ENCODE measurements at regions not wholly inside any gene's neighbourhood (a gene's known extent, or its start where the extent isn't known, plus 50 kb on each side); places are given as distances from the start of the nearest gene placed in this dataset.
"Not testable (repeated sequence)": the region's sequence is repeated elsewhere in the genome, so short reads cannot be mapped to it uniquely, and the experiment has no call there.

DNA sequence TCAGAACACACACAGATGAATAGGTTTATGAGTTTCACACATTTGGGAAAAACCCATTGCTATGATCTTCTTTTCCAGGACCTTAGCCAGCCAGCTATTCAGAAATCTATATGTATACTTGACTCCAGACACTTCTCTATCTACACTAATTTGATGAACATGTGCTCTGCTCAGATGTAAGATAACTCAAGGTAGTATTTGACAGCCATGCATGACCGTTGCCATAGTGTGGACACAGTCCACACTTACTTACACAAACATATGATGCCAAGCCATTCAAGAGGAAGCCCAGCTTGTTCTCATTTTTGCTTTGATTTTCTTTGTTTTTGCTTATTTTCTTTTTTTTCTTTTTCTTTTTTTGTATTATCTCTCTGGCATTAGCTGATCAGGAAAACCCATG is 1328.4 kb downstream of the RPIA start:
- not testable (repeated sequence) for FAIRE-seq; DNase-seq (ENCODE audit: extremely low spot score, insufficient read length, low read depth)

DNA sequence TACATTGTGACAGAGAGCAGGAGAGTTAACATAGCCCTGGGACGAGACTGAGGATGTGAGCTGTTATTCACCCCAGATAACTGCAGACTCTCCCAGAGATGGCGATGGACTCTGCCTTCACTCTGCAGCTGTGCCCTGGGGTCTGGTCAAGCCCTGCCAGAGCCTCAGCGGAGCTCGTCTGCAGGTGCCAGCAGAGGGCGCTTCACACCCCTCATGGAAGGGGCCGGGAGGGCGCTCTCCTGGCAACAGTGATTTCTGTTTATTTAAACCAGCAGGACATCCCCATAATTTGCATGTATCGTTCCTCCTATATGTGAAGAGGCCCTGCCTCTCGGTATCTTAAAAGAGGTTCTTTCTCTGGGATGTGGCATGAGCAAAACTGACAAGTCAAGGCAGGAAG is 1329.8 kb downstream of the RPIA start:
- FAIRE-seq: peak; percentile 24
- not testable (repeated sequence) for DNase-seq (ENCODE audit: extremely low spot score, insufficient read length, low read depth)

DNA sequence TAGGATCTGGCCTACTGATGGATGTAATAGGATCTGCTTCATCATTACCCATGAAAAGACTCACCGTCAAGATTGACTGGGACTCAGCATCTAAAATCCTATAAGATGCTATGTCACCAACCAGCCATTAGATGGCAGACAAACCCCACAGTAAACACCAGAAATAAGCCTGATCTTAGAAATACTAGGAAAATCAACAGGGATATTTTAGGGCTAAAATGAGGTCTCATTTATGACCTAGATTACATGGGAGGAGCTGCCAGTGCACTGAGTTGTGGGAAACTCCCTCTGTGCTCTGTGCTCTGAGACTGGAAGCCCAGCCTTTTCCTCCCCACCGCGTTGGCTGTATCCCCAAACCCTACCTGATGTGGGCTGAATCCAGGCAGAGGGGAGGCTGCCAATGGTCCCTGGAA is 1335.8 kb downstream of the RPIA start:
- not testable (repeated sequence) for DNase-seq (ENCODE audit: extremely low spot score, insufficient read length, low read depth)
- FAIRE-seq: peak; percentile 75

DNA sequence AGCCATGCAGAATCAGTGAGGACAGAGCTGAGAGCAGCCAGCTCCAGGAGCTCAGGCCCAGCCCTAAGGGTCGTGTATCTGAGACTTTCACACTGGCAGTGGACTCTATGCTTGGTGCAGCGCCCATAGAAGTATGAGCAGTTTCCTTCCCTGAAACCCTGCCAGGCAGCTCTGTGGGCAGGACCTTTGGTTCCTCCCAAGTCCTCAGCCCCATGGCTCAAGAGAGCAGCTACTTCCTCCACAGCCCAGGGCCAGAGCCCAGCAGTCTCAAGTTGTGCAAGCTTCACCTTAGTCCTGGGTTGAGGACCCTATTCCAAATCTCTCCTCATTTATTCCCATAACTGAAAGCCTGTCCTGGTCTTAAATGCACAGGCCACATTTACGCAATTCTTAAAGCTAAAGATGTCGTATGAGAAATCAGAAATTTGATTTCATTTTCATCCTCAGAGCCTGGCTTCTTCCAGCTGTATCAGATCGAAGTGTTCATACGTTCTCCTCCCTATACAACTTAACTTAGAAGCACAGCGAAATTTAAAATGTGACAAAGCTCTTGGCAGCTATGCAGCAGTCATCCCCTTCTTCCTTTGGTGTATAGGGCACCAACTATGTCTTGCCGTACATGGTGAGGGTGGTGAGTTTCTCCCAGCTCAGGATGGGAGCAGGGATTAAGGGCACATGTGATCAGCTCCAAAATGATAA is 1337.1 kb downstream of the RPIA start:
- DNase-seq (ENCODE audit: extremely low spot score, insufficient read length, low read depth); FAIRE-seq: not testable (repeated sequence)

DNA sequence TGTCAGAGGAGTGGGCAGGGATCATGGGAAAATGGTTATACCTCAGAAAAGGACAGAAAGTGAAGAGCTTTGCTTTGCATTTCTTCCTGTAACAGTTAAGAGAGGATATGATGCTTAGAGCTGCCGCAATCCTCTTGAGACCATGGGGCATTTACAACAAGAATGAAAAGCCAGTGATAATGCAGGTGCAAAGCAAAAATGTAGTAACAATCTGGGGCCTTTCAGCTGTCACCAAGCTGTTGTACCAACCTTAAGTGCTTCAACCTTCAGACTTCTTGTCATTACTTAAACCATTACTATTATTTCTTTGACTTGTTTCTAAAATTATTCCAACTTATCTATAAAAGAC is 1337.6 kb downstream of the RPIA start:
- not testable (repeated sequence) for DNase-seq (ENCODE audit: extremely low spot score, insufficient read length, low read depth); FAIRE-seq

DNA sequence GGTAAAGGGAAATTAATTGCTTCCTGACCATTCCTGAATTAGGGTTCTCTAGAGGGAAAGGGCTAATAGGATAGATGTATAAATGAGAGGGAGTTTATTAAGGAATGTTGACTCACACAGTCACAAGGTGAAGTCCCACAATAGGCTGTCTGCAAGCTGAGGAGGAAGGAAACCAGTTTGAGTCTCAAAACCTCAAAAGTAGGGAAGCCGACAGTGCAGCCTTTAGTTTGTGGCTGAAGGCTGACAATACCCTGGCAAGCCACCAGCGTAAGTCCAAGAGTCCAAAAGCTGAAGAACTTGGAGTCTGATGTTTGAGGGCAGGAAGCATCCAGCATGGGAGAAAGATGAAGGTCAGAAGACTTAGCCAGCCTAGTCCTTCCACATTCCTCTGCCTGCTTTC is 1340.8 kb downstream of the RPIA start:
- DNase-seq (ENCODE audit: extremely low spot score, insufficient read length, low read depth); FAIRE-seq: not testable (repeated sequence)

DNA sequence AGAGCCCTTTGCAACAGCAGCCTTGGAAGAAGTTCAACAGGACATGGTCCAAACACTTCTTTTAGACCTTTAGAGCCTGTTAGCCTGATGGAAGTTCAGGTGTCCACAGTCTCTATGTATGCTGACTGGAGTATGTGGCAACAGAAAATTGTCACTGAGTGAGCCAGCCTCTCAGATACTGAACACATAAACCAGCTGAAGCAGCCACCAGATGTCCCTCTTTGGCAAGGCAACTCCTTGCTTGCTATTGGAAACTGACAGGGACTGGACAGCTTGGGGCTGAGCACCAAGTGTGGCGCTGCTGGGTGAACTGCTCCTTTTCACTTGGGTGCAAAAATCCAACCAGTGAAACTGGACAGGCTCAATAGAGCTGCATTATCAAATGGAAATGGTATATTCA is 1344.9 kb downstream of the RPIA start:
- DNase-seq (ENCODE audit: extremely low spot score, insufficient read length, low read depth); FAIRE-seq: not testable (repeated sequence)

DNA sequence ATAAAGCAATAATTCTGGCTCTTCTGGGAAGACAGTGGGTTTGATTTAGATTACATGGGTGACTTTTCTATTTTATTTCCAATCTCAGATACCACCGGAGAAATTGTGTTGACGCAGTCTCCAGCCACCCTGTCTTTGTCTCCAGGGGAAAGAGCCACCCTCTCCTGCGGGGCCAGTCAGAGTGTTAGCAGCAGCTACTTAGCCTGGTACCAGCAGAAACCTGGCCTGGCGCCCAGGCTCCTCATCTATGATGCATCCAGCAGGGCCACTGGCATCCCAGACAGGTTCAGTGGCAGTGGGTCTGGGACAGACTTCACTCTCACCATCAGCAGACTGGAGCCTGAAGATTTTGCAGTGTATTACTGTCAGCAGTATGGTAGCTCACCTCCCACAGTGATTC is 1347.6 kb downstream of the RPIA start:
- FAIRE-seq; DNase-seq (ENCODE audit: extremely low spot score, insufficient read length, low read depth): not testable (repeated sequence)

DNA sequence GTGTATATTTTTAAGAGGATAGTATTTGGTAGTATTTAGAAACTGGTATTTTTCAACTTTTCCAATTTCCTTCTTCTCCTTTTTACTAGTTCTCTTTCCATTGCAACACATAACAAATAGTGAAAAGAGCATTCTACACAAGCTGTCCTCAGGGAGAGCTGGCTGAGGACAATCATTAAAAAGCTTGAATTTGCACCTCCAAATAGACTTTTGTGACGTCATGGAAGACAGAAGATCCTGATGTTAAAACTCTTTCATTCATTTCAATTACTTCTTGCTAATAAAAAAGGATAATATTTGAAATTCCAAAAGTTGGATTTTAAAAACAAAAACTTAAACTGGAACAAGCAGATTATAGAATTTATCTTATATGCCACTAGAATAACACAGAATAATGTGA is 1356.3 kb downstream of the RPIA start:
- not testable (repeated sequence) for DNase-seq (ENCODE audit: extremely low spot score, insufficient read length, low read depth); FAIRE-seq

DNA sequence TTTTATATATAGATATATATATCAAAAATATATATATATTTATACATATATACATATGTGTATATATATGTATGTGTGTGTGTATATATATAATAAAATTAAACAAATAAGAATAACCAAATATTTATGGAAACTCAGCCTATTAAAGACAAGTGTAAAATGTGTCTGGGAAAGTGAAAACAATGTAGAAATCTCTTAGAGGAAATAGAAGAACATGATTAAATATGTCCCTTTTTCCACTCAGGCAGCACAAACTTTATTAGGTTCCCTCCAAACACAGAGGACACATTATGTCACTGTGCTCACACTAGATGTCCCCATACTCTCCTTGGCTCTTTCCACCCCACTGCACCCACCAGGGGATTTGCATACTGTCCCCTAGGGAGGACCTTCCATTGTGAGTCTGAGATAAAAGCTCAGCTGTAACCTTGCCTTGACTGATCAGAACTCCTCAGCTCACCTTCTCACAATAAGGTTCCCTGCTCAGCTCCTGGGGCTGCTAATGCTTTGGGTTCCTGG is 1360.7 kb downstream of the RPIA start:
- not testable (repeated sequence) for DNase-seq (ENCODE audit: extremely low spot score, insufficient read length, low read depth); FAIRE-seq

DNA sequence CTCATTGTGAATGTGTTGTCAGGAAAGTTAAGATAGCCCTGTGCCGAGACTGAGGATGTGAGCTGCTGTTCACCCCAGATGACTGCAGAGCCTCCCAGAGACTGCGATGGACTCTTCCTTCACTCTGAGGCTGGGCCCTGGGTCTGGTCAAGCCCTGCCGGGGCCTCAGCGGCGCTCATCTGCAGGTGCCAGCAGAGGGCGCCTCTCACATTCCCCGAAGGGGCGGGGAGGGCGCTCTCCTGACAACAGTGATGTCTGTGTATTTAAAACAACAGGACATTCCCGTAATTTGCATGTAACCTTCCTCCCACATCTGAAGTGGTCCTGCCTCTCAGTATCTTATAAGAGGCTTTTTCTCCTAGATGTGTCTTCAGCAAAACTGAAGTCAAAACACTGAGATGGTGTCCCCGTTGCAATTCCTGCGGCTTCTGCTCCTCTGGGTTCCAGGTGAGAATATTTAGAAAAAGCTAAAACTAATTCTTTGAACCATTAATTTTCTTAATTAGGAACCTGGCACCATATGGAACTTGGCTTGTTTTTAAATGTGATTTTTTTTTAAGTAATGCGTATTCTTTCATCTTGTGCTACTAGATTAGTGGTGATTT is 1377.9 kb downstream of the RPIA start:
- no peak for DNase-seq (ENCODE audit: extremely low spot score, insufficient read length, low read depth)
- FAIRE-seq: no peak

DNA sequence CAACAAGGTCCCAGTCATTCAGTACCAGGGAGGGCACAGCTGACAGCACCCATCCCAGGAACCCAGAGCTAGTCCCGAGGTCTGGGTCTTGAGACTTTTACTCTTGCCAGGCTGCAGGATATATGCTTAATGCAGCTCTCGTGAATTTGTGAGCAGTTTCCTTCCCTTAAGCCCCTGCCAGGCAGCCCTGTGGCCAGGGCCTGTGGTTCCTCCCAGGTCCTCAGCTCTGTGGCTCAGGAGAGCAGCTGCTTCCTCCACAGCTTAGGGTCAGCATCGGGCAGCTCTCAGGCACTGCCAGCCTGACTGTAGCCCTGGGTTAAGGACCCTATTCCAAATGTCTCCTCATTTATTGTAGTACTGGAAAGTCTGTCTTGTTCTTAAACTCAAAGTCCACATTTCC is 1384.8 kb downstream of the RPIA start:
- FAIRE-seq: no peak
- no peak for DNase-seq (ENCODE audit: extremely low spot score, insufficient read length, low read depth)

DNA sequence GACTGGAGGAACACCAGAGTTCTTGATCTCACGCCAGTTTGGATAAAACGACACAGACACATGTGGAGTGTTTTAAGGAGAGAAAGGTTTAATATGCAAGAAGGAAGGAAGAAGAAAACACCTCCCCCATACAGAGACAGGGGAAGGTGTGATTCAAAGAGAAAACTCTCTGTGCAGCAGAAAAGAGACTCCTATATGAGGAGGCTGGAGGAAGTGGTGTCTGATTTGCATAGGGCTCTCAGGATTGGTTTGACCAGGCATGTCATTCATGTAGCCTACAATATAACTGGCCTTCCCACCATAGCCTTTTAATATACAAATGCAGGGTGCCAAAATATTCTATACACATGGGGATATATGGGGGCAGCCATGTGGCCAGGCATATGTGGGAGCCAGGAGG is 1386.5 kb downstream of the RPIA start:
- FAIRE-seq (no peak), DNase-seq (ENCODE audit: extremely low spot score, insufficient read length, low read depth) (no peak)

DNA sequence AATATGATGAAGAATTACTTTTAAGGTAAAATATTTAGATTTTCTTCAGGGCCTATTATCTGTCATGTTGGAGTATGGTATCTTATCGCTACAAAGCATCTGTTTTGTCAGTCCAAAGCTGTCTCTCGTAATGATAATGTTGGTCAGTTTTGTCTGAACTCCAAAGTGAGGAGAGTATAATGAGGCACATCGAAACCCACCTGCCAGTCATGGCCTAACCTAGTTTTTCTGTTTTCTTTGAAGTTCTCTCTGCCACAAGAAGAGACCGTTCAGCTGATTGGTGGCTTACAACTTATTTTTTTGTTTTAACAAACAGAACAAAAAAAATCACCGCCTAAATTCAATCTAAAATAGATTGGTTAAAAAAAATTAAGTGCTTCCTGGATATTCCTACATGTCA is 1387.9 kb downstream of the RPIA start:
- FAIRE-seq: no peak
- no peak for DNase-seq (ENCODE audit: extremely low spot score, insufficient read length, low read depth)

DNA sequence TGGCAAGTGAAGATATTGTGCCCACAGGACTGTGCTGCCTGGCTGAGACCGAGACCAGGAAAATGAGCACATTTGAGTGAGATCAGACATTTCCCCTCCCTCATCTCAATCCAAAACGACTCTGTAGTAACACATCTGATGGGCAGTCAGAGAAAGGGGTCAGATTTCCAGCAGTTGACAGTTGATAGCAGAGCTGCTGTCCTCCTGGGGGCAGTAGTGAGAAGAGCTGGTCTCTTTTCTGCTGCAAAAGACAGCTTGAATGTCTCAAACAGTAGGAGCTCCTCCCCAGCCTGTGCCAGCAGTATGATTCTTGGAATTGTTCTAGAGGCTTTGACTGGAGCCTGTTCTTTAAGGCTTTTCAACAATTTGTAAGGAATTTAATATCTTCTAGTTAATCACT is 1396.3 kb downstream of the RPIA start:
- FAIRE-seq; DNase-seq (ENCODE audit: extremely low spot score, insufficient read length, low read depth): not testable (repeated sequence)

DNA sequence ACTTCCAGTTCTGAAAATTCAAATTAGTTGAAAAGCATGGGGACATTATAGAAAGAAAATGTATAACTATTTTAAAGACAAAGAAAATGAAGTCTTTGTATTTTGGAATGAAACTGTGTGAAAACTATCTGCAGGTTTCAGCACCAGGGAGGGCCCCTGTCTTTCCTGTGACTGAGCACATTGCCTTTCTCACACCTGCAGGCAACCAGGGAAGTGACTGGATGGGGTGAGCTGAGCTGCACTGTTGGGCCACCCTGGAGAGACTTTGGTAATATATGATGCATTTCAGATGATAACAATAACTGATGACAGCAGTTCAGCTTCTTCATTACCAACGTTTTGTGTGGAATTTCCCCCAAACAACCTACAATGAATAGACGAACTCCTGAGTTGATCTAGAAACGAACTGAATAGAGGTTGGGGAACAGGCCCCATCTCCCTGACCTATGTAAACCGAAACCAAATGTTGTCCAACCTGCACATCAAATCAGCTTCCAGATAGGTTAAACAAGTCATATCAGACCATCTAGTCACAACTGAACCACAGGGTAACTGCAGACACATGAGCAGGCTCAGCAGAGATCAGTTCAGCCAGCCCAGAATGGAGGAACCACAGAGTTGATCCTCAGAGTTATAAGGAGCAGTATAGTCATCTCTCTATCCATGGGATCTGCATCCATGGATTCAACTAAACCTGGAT is 1402.2 kb downstream of the RPIA start:
- DNase-seq (ENCODE audit: extremely low spot score, insufficient read length, low read depth); FAIRE-seq: not testable (repeated sequence)

DNA sequence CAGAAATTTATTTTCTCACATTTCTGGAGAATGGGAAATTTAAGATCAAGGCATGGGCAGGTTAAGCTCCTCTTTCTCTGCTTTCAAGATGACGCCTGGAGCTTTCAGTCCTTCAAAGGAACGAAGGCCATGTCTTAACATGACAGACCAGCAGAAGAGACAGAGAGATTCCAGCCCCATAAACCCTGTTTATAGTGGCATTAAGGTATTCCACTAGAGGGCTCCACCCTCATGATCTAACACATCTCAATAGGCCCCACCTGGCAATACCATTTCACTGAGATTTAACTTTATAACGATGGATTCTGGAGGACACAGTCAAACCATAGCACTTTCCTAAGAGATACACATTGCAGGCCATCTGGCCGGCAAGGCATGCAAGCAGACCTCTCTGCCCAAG is 1406.1 kb downstream of the RPIA start:
- DNase-seq (ENCODE audit: extremely low spot score, insufficient read length, low read depth); FAIRE-seq: not testable (repeated sequence)

DNA sequence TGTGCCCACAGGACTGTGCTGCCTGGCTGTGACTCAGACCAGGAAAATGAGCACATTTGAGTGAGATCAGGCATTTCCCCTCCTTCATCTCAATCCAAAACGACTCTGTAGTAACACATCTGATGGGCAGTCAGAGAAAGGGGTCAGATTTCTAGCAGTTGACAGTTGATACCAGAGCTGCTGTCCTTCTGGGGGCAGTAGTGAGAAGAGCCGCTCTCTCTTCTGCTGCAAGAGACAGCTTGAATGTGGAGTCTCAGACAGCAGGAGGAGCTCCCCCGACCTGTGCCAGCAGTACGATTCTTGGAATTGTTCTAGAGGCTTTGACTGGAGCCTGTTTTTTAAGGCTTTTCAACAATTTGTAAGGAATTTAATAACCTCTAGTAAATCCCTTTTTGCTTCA is 1413.7 kb downstream of the RPIA start:
- FAIRE-seq; DNase-seq (ENCODE audit: extremely low spot score, insufficient read length, low read depth): not testable (repeated sequence)

DNA sequence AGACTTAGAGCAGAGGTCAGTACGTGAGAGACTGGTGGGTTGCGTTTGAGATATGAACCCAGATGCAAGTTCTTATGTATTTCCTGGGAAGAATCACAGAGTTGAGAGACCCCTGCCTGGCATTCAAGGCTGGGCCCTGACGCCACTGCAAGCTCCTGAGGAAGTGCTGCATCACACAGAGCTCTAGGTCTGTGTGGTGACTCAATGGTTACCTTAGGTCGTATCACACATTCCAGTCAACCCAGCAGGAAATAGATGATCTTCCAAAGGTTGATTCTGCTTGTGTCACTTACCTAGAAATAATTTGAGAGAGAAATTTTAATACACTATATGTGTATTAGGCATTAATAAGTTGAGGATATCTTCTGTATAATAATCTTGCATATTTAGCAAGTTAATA is 1431.9 kb downstream of the RPIA start:
- not testable (repeated sequence) for FAIRE-seq; DNase-seq (ENCODE audit: extremely low spot score, insufficient read length, low read depth)

DNA sequence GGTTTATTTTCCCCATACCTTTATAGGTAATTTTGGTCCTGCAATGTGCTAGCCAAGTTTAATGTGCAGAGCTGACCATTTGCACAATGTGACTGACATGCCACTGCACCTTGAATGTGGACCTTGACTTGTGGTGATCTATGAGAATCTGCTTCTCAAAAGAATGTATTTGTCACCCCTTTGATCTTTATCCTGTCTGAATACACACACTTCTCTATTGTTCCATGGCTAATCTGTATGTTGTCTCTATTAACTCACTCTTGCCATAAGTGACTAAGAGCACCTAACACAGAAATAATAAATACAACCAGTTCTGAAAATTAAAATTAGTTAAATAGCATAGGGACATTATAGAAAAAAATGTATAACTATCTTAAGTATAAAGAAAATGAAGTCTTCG is 1447.6 kb downstream of the RPIA start:
- DNase-seq (ENCODE audit: extremely low spot score, insufficient read length, low read depth); FAIRE-seq: not testable (repeated sequence)

DNA sequence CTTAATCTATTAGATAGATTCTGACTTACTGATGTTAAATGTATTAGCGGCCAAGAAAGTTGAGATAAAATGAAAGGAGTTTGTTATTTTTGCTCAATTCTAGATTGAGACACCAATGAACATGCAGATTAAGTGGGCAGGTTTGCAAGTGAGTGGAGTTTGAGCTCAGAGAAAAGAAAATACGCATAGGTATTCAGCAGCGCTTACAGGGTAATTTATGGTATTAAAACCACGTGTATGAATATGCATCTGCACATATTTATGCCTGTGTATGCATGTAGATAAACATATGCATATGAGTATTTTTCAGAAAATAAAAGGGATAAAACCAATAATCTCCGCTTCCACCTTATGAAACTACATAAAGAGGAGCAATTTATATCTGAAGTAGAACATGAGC is 1450.1 kb downstream of the RPIA start:
- not testable (repeated sequence) for DNase-seq (ENCODE audit: extremely low spot score, insufficient read length, low read depth); FAIRE-seq

All from GM18507 (cell line).